Kidney epithelial cell (primary cell): ENCODE measurements at regions not wholly inside any gene's neighbourhood (a gene's known extent, or its start where the extent isn't known, plus 50 kb on each side); places are given as distances from the start of the nearest gene placed in this dataset.

Experiments used
- DNase-seq: peaks from one replicate; pipeline ENCODE4 v3.0.0-alpha.2; 2010; ENCODE audit warnings: low read depth
- H3K27me3 ChIP-seq: 2 replicates; pipeline ENCODE4 v1.6.0; 2011; ENCODE audit warnings: low read length; ENCODE audit not compliant: control insufficient read depth, insufficient read depth
- H3K36me3 ChIP-seq: 2 replicates; pipeline ENCODE4 v1.5.1; 2011; ENCODE audit warnings: low read length; ENCODE audit not compliant: control insufficient read depth, insufficient read depth
- H3K4me3 ChIP-seq: 2 replicates; pipeline ENCODE4 v1.5.1; 2011; ENCODE audit warnings: low read depth, mild to moderate bottlenecking, control low read depth, low read length
- TF ChIP-seq, protein P1 (sequence below): IDR thresholded peaks from 2 replicates; pipeline ENCODE4 v1.5.1; 2011; ENCODE audit warnings: mild to moderate bottlenecking, moderate library complexity, low read length, control low read depth, inconsistent platforms; ENCODE audit not compliant: insufficient read depth, poor library complexity, severe bottlenecking

- no peak for DNase-seq
- no peaks in the 10 kb centered on the region for H3K27me3 ChIP-seq
- TF ChIP-seq, protein P1, sequence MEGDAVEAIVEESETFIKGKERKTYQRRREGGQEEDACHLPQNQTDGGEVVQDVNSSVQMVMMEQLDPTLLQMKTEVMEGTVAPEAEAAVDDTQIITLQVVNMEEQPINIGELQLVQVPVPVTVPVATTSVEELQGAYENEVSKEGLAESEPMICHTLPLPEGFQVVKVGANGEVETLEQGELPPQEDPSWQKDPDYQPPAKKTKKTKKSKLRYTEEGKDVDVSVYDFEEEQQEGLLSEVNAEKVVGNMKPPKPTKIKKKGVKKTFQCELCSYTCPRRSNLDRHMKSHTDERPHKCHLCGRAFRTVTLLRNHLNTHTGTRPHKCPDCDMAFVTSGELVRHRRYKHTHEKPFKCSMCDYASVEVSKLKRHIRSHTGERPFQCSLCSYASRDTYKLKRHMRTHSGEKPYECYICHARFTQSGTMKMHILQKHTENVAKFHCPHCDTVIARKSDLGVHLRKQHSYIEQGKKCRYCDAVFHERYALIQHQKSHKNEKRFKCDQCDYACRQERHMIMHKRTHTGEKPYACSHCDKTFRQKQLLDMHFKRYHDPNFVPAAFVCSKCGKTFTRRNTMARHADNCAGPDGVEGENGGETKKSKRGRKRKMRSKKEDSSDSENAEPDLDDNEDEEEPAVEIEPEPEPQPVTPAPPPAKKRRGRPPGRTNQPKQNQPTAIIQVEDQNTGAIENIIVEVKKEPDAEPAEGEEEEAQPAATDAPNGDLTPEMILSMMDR, result no peak
- H3K36me3 ChIP-seq, result no peaks in the 10 kb centered on the region
- H3K4me3 ChIP-seq, result no peak overlapping the region
These were observed 75.3 kb upstream of the COL5A1 start for GRCh38 chr9:134566196-134566847.

- TF ChIP-seq, protein P1, result no peak
- H3K4me3 ChIP-seq, result no peak overlapping the region
- H3K27me3 ChIP-seq, result no peaks in the 10 kb centered on the region
- no peaks in the 10 kb centered on the region for H3K36me3 ChIP-seq
- DNase-seq, result no peak
These were observed 74.7 kb upstream of the COL5A1 start for GRCh38 chr9:134566936-134567335.

- TF ChIP-seq, protein P1, result no peak
- Histone ChIP-seq H3K4me3 (no peak overlapping the region), H3K27me3 (no peaks in the 10 kb centered on the region), H3K36me3 (no peaks in the 10 kb centered on the region)
- DNase-seq, result no peak
These were observed 73.5 kb upstream of the COL5A1 start for GRCh38 chr9:134568116-134568515.

DNA sequence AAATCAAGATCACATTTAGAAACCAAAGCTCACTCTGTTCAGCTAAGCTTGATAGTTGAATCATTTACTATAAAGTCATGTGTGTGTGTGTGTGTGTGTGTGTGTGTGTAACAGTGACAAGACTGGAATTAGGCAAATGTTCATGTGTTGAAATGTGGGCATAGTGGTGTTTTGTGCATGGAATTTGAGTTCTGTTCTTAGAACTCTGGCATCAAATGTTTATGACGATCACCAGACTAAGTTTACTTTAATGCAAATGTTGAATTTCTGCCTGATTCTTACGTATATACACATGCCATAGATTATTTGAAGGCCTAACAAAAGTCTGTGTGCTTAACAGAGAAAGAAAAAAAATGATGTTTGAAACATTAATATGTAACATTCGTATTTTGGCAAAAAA, 72.8 kb upstream of the COL5A1 start:
- no peaks in the 10 kb centered on the region for H3K36me3 ChIP-seq
- no peak overlapping the region for H3K4me3 ChIP-seq
- DNase-seq, result no peak
- no peaks in the 10 kb centered on the region for H3K27me3 ChIP-seq
- TF ChIP-seq, protein P1, result no peak

- no peak for DNase-seq
- Histone ChIP-seq H3K36me3 (no peaks in the 10 kb centered on the region), H3K4me3 (no peak overlapping the region), H3K27me3 (no peaks in the 10 kb centered on the region)
- TF ChIP-seq, protein P1, result no peak
These were observed 72.0 kb upstream of the COL5A1 start for GRCh38 chr9:134569626-134570025.

GRCh38 chr9:134570151-134570621, 71.4 kb upstream of the COL5A1 start:
- TF ChIP-seq, protein P1, result no peak
- Histone ChIP-seq H3K36me3 (no peaks in the 10 kb centered on the region), H3K27me3 (no peaks in the 10 kb centered on the region), H3K4me3 (no peak overlapping the region)
- no peak for DNase-seq
